ENCODE measurements at regions not wholly inside any gene's neighbourhood (a gene's known extent, or its start where the extent isn't known, plus 50 kb on each side); places are given as distances from the start of the nearest gene placed in this dataset.

DNA sequence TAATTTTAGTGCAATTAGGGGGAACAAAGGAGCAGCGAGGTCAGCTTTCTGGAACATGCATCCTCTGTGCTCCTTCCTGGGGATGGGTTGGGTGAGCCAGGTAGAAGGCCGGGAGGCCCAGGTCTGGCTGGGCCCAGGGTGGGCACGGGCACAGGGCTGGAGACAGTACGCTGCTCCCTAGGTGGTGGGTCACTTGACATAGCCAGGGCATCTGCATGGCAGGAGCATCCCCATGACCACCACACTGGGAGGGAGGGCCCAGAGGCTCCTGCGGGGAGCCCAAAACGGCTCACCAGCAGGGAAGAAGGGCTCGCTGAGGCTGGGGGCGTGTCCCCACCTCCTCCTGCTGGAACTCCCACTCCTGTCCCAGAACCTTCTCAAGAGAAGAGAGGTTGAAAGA, 216.8 kb downstream of the NXNL2 start:
- no peak for DNase-seq (ENCODE audit: low read depth)
- TF ChIP-seq, protein P1, sequence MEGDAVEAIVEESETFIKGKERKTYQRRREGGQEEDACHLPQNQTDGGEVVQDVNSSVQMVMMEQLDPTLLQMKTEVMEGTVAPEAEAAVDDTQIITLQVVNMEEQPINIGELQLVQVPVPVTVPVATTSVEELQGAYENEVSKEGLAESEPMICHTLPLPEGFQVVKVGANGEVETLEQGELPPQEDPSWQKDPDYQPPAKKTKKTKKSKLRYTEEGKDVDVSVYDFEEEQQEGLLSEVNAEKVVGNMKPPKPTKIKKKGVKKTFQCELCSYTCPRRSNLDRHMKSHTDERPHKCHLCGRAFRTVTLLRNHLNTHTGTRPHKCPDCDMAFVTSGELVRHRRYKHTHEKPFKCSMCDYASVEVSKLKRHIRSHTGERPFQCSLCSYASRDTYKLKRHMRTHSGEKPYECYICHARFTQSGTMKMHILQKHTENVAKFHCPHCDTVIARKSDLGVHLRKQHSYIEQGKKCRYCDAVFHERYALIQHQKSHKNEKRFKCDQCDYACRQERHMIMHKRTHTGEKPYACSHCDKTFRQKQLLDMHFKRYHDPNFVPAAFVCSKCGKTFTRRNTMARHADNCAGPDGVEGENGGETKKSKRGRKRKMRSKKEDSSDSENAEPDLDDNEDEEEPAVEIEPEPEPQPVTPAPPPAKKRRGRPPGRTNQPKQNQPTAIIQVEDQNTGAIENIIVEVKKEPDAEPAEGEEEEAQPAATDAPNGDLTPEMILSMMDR (IDR thresholded peaks at IDR 0.05; ENCODE audit: insufficient read depth, low read length, poor library complexity, severe bottlenecking): no peak
- Histone ChIP-seq H3K27me3 (ENCODE audit: control insufficient read depth, insufficient read depth, low read length) (no peaks in the 10 kb centered on the region), H3K36me3 (ENCODE audit: control insufficient read depth, insufficient read depth, low read length) (no peaks in the 10 kb centered on the region), H3K4me3 (ENCODE audit: low read depth, low read length) (no peak overlapping the region)

DNA sequence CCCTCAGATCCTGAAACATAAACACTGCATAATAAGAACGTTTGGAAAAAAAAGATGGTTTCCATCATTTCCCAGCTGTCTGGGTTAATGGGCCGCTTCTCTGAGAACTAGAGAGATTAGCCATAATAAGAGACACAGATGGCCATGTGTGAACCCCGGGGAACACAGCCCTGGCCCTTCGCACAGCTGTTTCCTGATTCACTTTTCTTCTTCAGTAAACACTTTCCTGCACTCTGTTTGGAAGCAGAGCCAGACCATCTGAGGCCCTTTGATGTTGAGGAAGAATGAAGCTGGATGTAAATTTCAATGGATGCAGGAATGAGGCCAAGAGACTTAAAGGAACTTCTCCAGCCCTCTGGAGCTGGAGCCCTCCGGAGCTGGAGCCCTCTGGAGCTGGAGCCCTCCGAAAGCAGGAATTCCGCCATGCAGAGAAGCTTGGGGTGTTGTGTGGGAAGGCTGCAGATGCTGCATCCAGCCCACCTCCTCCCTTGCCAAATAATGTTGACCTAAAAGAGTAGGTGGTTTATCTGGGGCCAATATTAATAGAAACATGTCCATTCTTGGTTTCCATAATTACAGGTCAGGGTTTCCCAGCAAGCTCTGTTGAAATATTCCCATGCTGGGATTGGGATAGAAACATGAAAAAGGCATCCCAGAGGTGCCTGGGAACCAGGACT, 218.9 kb downstream of the NXNL2 start:
- TF ChIP-seq, protein P1 (IDR thresholded peaks at IDR 0.05; ENCODE audit: insufficient read depth, low read length, poor library complexity, severe bottlenecking): no peak
- H3K36me3 ChIP-seq (ENCODE audit: control insufficient read depth, insufficient read depth, low read length): no peaks in the 10 kb centered on the region
- no peak for DNase-seq (ENCODE audit: low read depth)
- no peak overlapping the region for H3K4me3 ChIP-seq (ENCODE audit: low read depth, low read length)
- no peaks in the 10 kb centered on the region for H3K27me3 ChIP-seq (ENCODE audit: control insufficient read depth, insufficient read depth, low read length)

DNA sequence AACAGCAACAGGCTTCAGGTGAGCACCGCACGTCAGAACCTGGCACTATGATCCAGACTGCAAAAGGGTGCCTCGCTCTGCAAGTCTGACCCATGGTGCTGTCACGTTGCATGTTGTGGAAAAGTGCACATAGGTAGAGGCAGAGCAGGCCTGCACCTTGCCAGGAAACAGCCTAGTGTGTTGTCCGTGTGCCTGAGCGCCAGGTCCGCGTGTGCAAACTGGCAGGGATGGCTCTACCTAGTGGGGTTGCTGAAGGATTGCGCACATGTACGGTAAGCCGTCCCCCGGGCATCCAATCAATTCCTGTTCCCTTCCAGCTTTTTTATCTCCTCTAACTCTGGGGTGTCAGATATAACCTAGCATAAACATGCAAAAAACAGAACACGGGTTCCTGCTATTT, 219.5 kb downstream of the NXNL2 start:
- TF ChIP-seq, protein P1 (IDR thresholded peaks at IDR 0.05; ENCODE audit: insufficient read depth, low read length, poor library complexity, severe bottlenecking): no peak
- DNase-seq (ENCODE audit: low read depth): no peak
- H3K36me3 ChIP-seq (ENCODE audit: control insufficient read depth, insufficient read depth, low read length): no peaks in the 10 kb centered on the region
- no peaks in the 10 kb centered on the region for H3K27me3 ChIP-seq (ENCODE audit: control insufficient read depth, insufficient read depth, low read length)
- H3K4me3 ChIP-seq (ENCODE audit: low read depth, low read length): no peak overlapping the region

DNA sequence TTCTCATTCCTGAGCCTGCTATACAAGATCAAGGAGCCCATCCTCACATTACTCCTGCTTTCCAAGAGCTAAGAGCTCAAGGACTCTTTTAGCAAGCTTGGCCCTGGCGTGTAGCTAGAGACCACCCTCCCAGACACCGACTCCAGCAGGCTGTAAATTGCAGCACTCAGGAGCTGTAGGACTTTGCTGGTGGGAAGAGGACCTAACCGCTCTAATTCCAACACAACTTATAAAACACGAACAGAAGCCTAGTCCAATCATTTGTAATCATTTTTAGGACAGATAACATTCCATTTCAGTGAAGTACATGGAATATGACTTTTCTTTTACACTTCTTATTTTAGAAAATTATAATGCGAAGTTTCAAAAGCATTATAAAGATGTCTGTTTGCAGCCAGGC, 219.9 kb downstream of the NXNL2 start:
- TF ChIP-seq, protein P1 (IDR thresholded peaks at IDR 0.05; ENCODE audit: insufficient read depth, low read length, poor library complexity, severe bottlenecking): no peak
- no peak for DNase-seq (ENCODE audit: low read depth)
- no peaks in the 10 kb centered on the region for H3K36me3 ChIP-seq (ENCODE audit: control insufficient read depth, insufficient read depth, low read length)

DNA sequence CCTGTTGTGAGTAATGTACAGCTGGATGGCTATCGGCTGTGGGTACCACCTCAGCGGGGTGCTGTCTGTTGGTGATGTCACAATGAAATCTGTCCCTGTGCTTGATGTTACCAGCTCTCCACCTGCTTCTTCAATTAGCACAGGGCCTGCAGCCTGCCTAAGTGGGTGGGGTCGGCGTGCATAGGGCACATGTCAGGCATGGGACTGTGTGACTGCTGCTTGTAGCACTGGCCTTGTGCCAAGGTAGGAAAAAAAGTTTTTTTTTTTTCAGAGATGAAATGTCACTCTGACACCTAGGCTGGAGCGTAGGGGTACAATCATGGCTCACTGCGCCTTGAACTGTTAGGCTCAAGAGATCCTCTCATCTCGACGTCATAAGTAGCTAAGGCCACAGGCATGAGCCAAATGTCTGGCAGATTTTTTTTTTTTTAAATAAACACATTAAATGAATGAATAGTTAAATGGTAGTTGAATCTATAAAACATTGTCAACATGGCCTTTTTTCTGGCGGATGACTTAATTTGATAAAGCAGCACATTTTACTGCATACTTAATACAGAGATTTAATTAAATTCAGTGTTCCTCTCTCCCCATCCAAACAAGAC, 222.5 kb downstream of the NXNL2 start:
- TF ChIP-seq, protein P1 (IDR thresholded peaks at IDR 0.05; ENCODE audit: insufficient read depth, low read length, poor library complexity, severe bottlenecking): no peak
- H3K36me3 ChIP-seq (ENCODE audit: control insufficient read depth, insufficient read depth, low read length): no peaks in the 10 kb centered on the region
- no peaks in the 10 kb centered on the region for H3K27me3 ChIP-seq (ENCODE audit: control insufficient read depth, insufficient read depth, low read length)
- H3K4me3 ChIP-seq (ENCODE audit: low read depth, low read length): no peak overlapping the region
- no peak for DNase-seq (ENCODE audit: low read depth)

More for the DNA sequence above, 219.9 kb downstream of the NXNL2 start:
- Histone ChIP-seq H3K4me3 (ENCODE audit: low read depth, low read length) (no peak overlapping the region), H3K27me3 (ENCODE audit: control insufficient read depth, insufficient read depth, low read length) (no peaks in the 10 kb centered on the region)

DNA sequence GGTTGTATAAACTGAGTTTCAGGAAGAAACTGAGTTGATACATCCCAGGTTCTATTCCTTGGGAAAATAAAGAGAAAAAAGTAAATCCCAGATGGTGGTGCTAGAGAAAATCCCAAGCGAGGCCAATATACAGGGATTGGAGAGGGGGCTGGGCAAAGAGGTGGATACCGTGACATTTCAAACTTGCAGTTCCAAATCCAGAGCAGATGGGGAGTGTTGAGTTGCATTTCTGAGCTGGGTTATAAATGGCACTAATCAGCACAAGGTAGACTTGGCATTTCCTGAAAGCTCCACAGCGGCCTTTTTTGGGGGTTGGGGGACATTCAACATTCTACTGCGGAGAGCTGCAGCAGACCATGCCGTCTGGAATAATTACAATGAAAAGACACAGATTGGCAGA, 224.4 kb downstream of the NXNL2 start:
- no peak for DNase-seq (ENCODE audit: low read depth)
- TF ChIP-seq, protein P1 (IDR thresholded peaks at IDR 0.05; ENCODE audit: insufficient read depth, low read length, poor library complexity, severe bottlenecking): no peak
- Histone ChIP-seq H3K27me3 (ENCODE audit: control insufficient read depth, insufficient read depth, low read length) (no peaks in the 10 kb centered on the region), H3K36me3 (ENCODE audit: control insufficient read depth, insufficient read depth, low read length) (no peaks in the 10 kb centered on the region), H3K4me3 (ENCODE audit: low read depth, low read length) (no peak overlapping the region)
